PC-3 (cell line): ENCODE measurements at regions not wholly inside any gene's neighbourhood (a gene's known extent, or its start where the extent isn't known, plus 50 kb on each side); places are given as distances from the start of the nearest gene placed in this dataset.

ENCODE experiments used
- ATAC-seq: fragments of 200-7000 bp; cut with Tn5 transposase; 2 replicates; pipeline ENCODE4 v1.9.1; 2020; ENCODE audit warnings: mild to moderate bottlenecking, moderate library complexity
- BruUV-seq: library from RNA; stranded (reverse); fragments of 400-500 nt; replicated peaks from 2 replicates; lab custom pipeline; 2021; lab: Mats Ljungman, UMichigan
- CTCF ChIA-PET: fragments of 300-600 bp; sonication (Branson Sonifier 250); formaldehyde crosslinking; loops from one replicate; lab custom pipeline; 2022; ENCODE audit warnings: antibody characterized with exemption; lab: Charles Lee
- POLR2A ChIA-PET: fragments of 300-600 bp; sonication (Branson Sonifier 250); formaldehyde crosslinking; loops from one replicate; lab custom pipeline; 2022; ENCODE audit warnings: antibody characterized with exemption; ENCODE audit not compliant: unreplicated experiment; lab: Charles Lee
- DNase-seq: peaks from one replicate; pipeline ENCODE4 v3.0.0-alpha.2; 2015
- H2AFZ ChIP-seq: fragments of 300-600 bp; sonication (generic); 2 replicates; pipeline ENCODE4 v1.6.0; 2016; ENCODE audit warnings: antibody characterized with exemption, low read length
- H3F3A ChIP-seq: fragments of 300-600 bp; sonication (generic); one replicate; pipeline ENCODE4 v1.6.0; 2017; ENCODE audit warnings: antibody characterized with exemption, low read length, control low read depth, mild to moderate bottlenecking; ENCODE audit not compliant: unreplicated experiment
- H3K27ac ChIP-seq: fragments of 300-600 bp; sonication (generic); 2 replicates; pipeline ENCODE4 v1.5.1; 2016; ENCODE audit warnings: mild to moderate bottlenecking, low read length
- H3K27me3 ChIP-seq: fragments of 300-600 bp; sonication (generic); 2 replicates; pipeline ENCODE4 v1.6.1; 2016; ENCODE audit warnings: low read length, mixed read lengths
- H3K36me3 ChIP-seq: fragments of 300-600 bp; sonication (generic); 2 replicates; pipeline ENCODE4 v1.6.1; 2016; ENCODE audit warnings: low read depth, mixed run types, low read length, mixed read lengths
- H3K4me1 ChIP-seq: fragments of 300-600 bp; sonication (generic); 2 replicates; pipeline ENCODE4 v1.5.1; 2016; ENCODE audit warnings: low read length; ENCODE audit not compliant: insufficient read depth
- H3K4me2 ChIP-seq: fragments of 300-600 bp; sonication (generic); 2 replicates; pipeline ENCODE4 v1.6.0; 2016; ENCODE audit warnings: low read length
- H3K4me3 ChIP-seq: fragments of 300-600 bp; sonication (generic); 2 replicates; pipeline ENCODE4 v1.5.1; 2016; ENCODE audit warnings: mild to moderate bottlenecking, low read length, mixed read lengths
- H3K79me2 ChIP-seq: fragments of 300-600 bp; sonication (generic); 2 replicates; pipeline ENCODE4 v1.6.1; 2017; ENCODE audit warnings: low read length, mixed read lengths
- H3K9ac ChIP-seq: fragments of 300-600 bp; sonication (generic); 2 replicates; pipeline ENCODE4 v1.6.0; 2016; ENCODE audit warnings: mild to moderate bottlenecking, low read length
- H3K9me2 ChIP-seq: fragments of 300-600 bp; sonication (generic); replicated peaks from 2 replicates; pipeline ENCODE4 v1.6.1; 2016; ENCODE audit warnings: mixed run types, low read length, mixed read lengths
- H3K9me3 ChIP-seq: fragments of 300-600 bp; sonication (generic); 2 replicates; pipeline ENCODE4 v1.6.1; 2016; ENCODE audit warnings: low read length, mixed read lengths
- H4K20me1 ChIP-seq: fragments of 300-600 bp; sonication (generic); 2 replicates; pipeline ENCODE4 v1.6.1; 2016; ENCODE audit warnings: low read length, mixed read lengths
- CTCF ChIP-seq: fragments of 300-600 bp; sonication (generic); conservative IDR thresholded peaks from 2 replicates; pipeline ENCODE4 v1.5.1; 2017; ENCODE audit warnings: antibody characterized with exemption, low read depth, mild to moderate bottlenecking, low read length
- EZH2 ChIP-seq: fragments of 300-600 bp; sonication (generic); IDR thresholded peaks from one replicate; pipeline ENCODE4 v1.6.1; 2017; ENCODE audit warnings: antibody characterized with exemption, mild to moderate bottlenecking, low read length; ENCODE audit not compliant: unreplicated experiment
- EZH2phosphoT487 ChIP-seq: fragments of 300-600 bp; sonication (generic); IDR thresholded peaks from 2 replicates; pipeline ENCODE4 v1.6.1; 2018; ENCODE audit warnings: mild to moderate bottlenecking, antibody characterized with exemption, low read length, borderline replicate concordance
- intact Hi-C: fragments of 100-400 bp; cut with micrococcal nuclease; formaldehyde crosslinking; loops from 2 replicates; pipeline ENCODE4 v1.9.0; 2023

DNA sequence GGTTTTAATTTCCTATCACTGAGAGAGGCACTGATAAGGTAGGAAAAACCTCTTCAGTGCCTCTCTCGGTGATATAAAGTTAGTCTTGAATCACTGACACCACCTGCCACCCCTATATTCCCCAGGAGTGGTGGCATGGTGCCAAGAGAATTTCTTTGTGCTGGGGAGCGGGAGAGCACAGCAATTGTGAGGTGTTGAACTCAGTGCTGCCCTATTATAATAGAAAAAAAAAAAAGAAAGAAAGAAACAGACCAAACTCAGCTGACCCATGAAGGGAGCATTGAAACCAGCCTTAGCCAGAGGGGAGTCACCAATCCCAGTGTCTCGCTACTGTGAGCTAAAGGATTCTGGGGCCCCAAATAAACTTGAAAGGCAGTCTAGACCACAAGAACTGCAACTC, 201.4 kb upstream of the STT3B start:
- BruUV-seq: no TSS peak
- Histone ChIP-seq H3K4me2 (no peak overlapping the region), H3K9ac (no peak overlapping the region), H3K27me3 (no peaks in the 10 kb centered on the region), H4K20me1 (no peaks in the 10 kb centered on the region), H3K36me3 (no peaks in the 10 kb centered on the region), H3F3A (no peaks in the 10 kb centered on the region), H3K4me1 (no peaks in the 10 kb centered on the region), H3K4me3 (no peak overlapping the region), H3K9me2 (no peaks in the 10 kb centered on the region), H2AFZ (no peak overlapping the region), H3K27ac (no peak overlapping the region), H3K9me3 (no peaks in the 10 kb centered on the region), H3K79me2 (no peaks in the 10 kb centered on the region)
- ATAC-seq (no peak), DNase-seq (no peak)
- intact Hi-C loops: no loop called here
- TF ChIP-seq EZH2 (no peak), EZH2phosphoT487 (no peak), CTCF (no peak)
- CTCF ChIA-PET: no interaction called here
- POLR2A ChIA-PET: interaction anchor here (0.6 kb wide), 1 partner anchor 1396 kb away, joined by 3 read pairs; no protein-coding TSS in a partner anchor

- Histone ChIP-seq H4K20me1 (no peaks in the 10 kb centered on the region), H3K79me2 (no peaks in the 10 kb centered on the region), H3K27ac (no peak overlapping the region), H3K4me1 (no peaks in the 10 kb centered on the region), H3K4me2 (no peak overlapping the region), H3K4me3 (no peak overlapping the region), H3F3A (no peaks in the 10 kb centered on the region), H2AFZ (no peak overlapping the region), H3K9ac (no peak overlapping the region), H3K9me2 (no peaks in the 10 kb centered on the region), H3K9me3 (no peaks in the 10 kb centered on the region), H3K27me3 (no peaks in the 10 kb centered on the region), H3K36me3 (no peaks in the 10 kb centered on the region)
- ChIA-PET CTCF (no interaction called here), POLR2A (no interaction called here)
- BruUV-seq: no TSS peak
- intact Hi-C loops: no loop called here
- DNase-seq (no peak), ATAC-seq (peak; percentile 46)
- TF ChIP-seq CTCF (peak; percentile 31), EZH2 (no peak)
Observed at GRCh38 chr3:31341130-31341529, 191.6 kb upstream of the STT3B start.

- BruUV-seq: no TSS peak
- Histone ChIP-seq H3K27me3 (no peaks in the 10 kb centered on the region), H3K4me1 (no peaks in the 10 kb centered on the region), H3K9me3 (no peaks in the 10 kb centered on the region), H3F3A (no peaks in the 10 kb centered on the region), H3K27ac (no peak overlapping the region), H3K79me2 (no peaks in the 10 kb centered on the region), H3K9me2 (no peaks in the 10 kb centered on the region), H3K36me3 (no peaks in the 10 kb centered on the region), H3K9ac (no peak overlapping the region), H3K4me2 (no peak overlapping the region), H2AFZ (no peak overlapping the region), H4K20me1 (no peaks in the 10 kb centered on the region), H3K4me3 (no peak overlapping the region)
- intact Hi-C loops: no loop called here
- ChIA-PET CTCF (no interaction called here), POLR2A (no interaction called here)
- ATAC-seq: no peak
- no peak for TF ChIP-seq EZH2
- no peak for TF ChIP-seq CTCF
- TF ChIP-seq EZH2phosphoT487: no peak
- no peak for DNase-seq
Observed at GRCh38 chr3:31343075-31343474, 189.7 kb upstream of the STT3B start.
